OCI-LY3 (cell line): ENCODE measurements at regions not wholly inside any gene's neighbourhood (a gene's known extent, or its start where the extent isn't known, plus 50 kb on each side); places are given as distances from the start of the nearest gene placed in this dataset.

Experiments
- CTCF ChIP-seq: fragments of 200-600, 300-600 bp; sonication (generic); IDR thresholded peaks from 2 replicates; pipeline ENCODE4 v1.5.1; 2014; ENCODE audit warnings: antibody characterized with exemption, low read length, low read depth
- EZH2phosphoT487 ChIP-seq: fragments of 200-600 bp; shearing (Covaris generic); IDR thresholded peaks from 2 replicates; pipeline ENCODE4 v1.6.1; 2018; ENCODE audit warnings: antibody characterized with exemption, mixed run types, low read depth

GRCh38 chr4:124468360-124468759 lies 244.2 kb downstream of the ANKRD50 start:
- TF ChIP-seq CTCF (no peak), EZH2phosphoT487 (no peak)
